GM06990 (cell line): ENCODE measurements at regions not wholly inside any gene's neighbourhood (a gene's known extent, or its start where the extent isn't known, plus 50 kb on each side); places are given as distances from the start of the nearest gene placed in this dataset.

Experiments used
- DNase-seq: peaks from one replicate; pipeline ENCODE4 v3.0.0-alpha.2; 2011; ENCODE audit not compliant: insufficient read length; ENCODE audit errors: extremely low read depth
- H3K27me3 ChIP-seq: replicated peaks from 2 replicates; pipeline ENCODE4 v1.6.0; 2011; ENCODE audit warnings: low read length; ENCODE audit not compliant: control insufficient read depth, insufficient read depth
- H3K36me3 ChIP-seq: 2 replicates; pipeline ENCODE4 v1.5.1; 2011; ENCODE audit warnings: low read length; ENCODE audit not compliant: control insufficient read depth, insufficient read depth
- H3K4me3 ChIP-seq: replicated peaks from 2 replicates; pipeline ENCODE4 v1.5.1; 2011; ENCODE audit warnings: low read depth, mild to moderate bottlenecking, control low read depth, low read length
- CTCF ChIP-seq: IDR thresholded peaks from 2 replicates; pipeline ENCODE4 v1.5.1; 2011; ENCODE audit warnings: low read length, control low read depth, mild to moderate bottlenecking, inconsistent platforms; ENCODE audit not compliant: insufficient read depth, poor library complexity, severe bottlenecking

- no peak for DNase-seq
- H3K4me3 ChIP-seq: no peak overlapping the region
- H3K36me3 ChIP-seq: no peaks in the 10 kb centered on the region
- H3K27me3 ChIP-seq: no peaks in the 10 kb centered on the region; the same call in 1 of the 2 replicates
- no peak for TF ChIP-seq CTCF
Observed at GRCh38 chr10:117673230-117674010, 130.9 kb downstream of the EMX2 start.

- Histone ChIP-seq H3K36me3 (no peaks in the 10 kb centered on the region), H3K4me3 (no peak overlapping the region), H3K27me3 (no peaks in the 10 kb centered on the region; the same call in 1 of the 2 replicates)
- no peak for DNase-seq
- no peak for TF ChIP-seq CTCF
Observed at GRCh38 chr10:117674201-117674600, 131.7 kb downstream of the EMX2 start.

- Histone ChIP-seq H3K4me3 (no peak overlapping the region), H3K36me3 (no peaks in the 10 kb centered on the region), H3K27me3 (no peaks in the 10 kb centered on the region; the same call in 1 of the 2 replicates)
- TF ChIP-seq CTCF: no peak
- no peak for DNase-seq
Observed at GRCh38 chr10:117674646-117675045, 132.1 kb downstream of the EMX2 start.

GRCh38 chr10:117675514-117676055 is 133.0 kb downstream of the EMX2 start:
- no peaks in the 10 kb centered on the region for H3K36me3 ChIP-seq
- no peak for TF ChIP-seq CTCF
- no peak for DNase-seq
- no peak overlapping the region for H3K4me3 ChIP-seq
- no peaks in the 10 kb centered on the region; the same call in 1 of the 2 replicates for H3K27me3 ChIP-seq

GRCh38 chr10:117677239-117677638 is 134.7 kb downstream of the EMX2 start:
- H3K36me3 ChIP-seq: no peaks in the 10 kb centered on the region
- TF ChIP-seq CTCF: no peak
- H3K4me3 ChIP-seq: no peak overlapping the region
- H3K27me3 ChIP-seq: no peaks in the 10 kb centered on the region; the same call in 1 of the 2 replicates
- no peak for DNase-seq
